Stimulated activated CD8-positive, alpha-beta memory T cell treated with anti-CD3 and anti-CD28 coated beads, Interleukin-12 subunit alpha, Interleukin-12 subunit beta, amount 100 ng/mL, for 4 hours (primary cell): ENCODE measurements at regions not wholly inside any gene's neighbourhood (a gene's known extent, or its start where the extent isn't known, plus 50 kb on each side); places are given as distances from the start of the nearest gene placed in this dataset.
"Not testable (repeated sequence)": the region's sequence is repeated elsewhere in the genome, so short reads cannot be mapped to it uniquely, and the experiment has no call there.

Experiments used
- DNase-seq: peaks from one replicate; pipeline ENCODE4 v3.0.0-alpha.2; 2020; ENCODE audit warnings: low read depth

DNA sequence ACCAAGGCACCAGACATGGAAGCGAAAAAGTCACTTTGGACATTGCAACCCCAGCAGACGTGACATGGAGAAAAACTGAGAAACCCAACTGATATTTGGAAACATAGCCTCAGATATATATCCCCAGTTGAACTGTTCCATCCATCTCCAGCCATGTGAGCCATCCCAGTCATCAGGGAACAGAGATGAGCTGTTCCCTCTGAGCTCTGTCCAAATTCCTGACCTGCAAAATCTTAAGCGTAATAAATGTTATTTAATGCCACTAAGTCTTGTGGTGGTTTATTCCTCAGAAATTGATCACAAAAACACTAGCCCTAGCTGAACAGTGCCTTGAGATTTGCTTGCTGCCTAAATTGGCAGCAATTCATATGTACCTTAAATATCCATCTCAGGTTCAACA is 182.8 kb downstream of the NRP2 start:
- DNase-seq = no peak

DNA sequence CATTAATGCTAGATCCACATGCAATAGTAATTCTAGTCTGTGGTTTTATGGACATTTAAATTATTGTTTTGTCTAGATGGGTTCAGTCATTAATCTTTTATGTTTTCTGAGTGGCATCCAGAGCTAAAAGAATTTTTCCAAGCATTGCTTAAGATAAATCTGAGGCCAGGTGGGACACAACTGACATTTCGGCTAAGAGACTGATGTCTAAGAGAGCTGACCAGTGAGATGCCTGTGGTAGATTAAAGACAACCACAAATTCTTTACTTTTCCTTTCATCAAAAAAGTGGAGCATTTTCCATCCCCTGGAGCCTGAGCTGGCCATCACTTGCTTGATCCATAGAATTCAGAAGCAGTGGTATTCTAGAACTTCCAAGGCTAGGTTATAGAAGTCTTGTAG is 182.2 kb downstream of the NRP2 start:
- no peak for DNase-seq

DNA sequence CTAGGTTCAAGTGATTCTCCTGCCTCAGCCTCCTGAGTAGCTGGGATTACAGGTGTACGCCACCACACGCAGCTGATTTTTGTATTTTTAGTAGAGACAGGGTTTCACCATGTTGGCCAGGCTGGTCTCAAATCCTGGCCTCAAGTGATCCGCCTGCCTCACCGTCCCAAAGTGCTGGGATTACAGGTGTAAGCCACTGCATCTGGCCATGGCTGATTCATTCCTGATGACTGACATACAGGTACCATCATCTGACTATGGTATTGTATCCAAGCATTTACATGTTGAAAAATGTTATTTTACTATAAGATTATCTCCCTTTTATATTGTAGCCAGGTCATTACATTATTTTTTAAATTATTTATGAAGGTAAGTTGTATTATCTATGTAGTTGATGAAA is 180.5 kb downstream of the NRP2 start:
- not testable (repeated sequence) for DNase-seq

DNA sequence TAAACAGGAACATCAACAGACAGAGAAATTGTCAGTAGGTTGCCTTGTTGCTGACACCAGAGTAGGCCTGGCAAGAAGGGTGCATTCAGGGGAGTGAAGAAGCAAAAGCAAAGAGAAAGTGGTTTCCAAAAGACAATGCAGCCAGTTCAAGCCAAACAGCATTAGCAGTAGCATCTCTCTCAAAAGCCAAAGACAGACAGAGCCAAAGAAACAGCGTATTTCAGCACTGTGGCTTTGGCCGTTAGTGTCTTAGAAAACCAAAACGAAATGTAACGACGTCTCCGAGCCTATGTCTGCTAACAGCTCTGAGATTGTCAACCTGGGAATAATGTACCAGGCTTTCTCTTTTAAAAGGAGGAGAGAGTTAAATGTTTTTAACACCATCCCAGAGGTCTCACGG is 178.6 kb downstream of the NRP2 start:
- DNase-seq = no peak

DNA sequence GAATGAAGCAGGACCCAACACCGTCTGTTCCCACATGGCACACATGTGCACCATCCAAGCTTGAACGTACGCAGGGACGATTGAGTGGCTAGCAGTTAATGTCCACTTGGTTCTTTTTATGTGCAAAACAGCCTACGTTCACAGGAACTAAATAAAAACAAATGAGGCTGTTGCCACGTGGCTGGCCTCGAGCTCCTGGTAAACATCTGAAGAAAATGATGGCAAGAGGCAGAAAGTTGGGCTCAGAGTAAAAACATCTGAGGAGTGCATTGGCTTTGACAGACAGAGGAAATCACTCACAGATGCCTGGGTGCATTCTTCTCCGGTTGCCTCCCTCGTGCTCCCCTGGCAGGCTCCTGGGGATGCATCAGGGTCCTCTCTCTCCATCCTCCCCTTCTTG is 177.9 kb downstream of the NRP2 start:
- no peak for DNase-seq

DNA sequence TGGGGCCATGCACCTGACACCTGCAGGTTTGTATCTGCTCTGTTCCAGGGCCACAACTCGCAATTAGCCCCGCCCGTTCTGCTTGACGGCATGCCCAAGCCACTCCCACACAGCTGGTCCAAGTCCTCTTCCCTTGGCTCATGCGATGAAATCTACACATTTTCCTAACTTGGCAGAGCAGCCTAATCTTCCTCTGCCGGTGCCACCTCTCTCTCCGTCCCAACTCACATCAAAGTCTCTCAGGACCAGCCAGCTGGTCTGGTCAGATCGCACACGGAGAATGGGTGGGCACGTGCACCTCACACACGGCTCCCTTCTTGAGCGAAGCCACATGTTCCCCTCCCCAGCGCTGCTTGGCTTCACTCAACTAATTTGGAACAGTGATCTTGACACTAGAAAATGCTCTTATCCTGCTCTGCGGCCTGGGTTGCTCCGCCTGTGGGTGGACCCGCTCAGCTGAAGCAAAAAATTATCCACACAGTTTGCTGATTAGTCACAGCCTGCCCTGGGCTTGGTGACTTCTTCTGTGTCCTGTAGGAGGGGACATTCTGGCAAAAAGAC is 176.7 kb downstream of the NRP2 start:
- no peak for DNase-seq

DNA sequence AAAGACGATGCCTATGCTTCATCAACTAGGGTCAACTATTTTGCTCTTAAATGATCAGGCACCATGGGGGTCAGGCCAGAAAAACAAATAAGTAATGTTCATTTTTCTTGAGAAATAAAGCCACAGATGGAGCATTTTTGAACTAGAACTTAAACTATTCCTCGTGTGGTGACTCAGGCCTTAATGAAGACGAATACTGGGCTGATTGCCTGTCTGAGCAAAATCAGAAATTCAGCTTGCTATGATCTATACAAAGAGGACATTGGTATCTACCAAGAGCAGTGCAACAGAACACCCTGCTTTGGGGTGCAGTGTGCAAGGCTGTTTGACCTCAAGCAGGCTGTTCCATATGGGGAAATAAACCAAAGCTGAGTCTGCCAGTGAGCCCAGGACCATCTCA is 176.0 kb downstream of the NRP2 start:
- no peak for DNase-seq

DNA sequence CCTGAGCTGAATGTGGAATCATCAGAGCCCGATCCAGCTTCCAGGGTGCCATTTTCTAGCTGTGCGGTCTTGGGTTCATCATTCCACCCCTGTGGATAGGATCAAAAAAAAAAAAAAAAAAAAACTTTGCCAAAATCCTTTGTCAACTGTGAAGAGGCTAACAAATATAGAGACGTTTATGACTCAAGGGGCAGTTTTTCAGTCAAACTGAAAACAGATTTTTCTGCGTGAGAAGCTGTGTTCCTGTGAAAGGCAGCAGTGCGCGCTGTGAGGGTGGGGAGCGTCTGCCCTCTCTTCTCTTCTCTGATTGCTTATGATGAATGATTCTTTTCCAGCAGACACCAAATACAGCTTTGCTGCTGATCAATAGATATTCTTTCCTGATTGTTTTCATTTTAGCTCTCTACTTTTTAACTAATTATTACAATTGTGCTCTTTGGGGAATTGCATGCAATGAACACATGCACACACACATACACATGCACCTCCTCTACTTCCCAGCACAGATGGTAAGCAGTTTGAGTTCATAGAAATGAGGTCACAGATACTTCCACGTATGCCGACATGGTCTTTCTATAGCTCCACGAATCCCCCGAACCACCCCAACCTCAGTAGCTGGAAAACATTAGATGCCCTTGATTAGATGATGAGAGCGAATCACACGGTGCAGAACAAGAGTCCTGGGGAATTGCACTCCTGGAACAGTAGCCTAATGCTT is 175.4 kb downstream of the NRP2 start:
- no peak for DNase-seq

DNA sequence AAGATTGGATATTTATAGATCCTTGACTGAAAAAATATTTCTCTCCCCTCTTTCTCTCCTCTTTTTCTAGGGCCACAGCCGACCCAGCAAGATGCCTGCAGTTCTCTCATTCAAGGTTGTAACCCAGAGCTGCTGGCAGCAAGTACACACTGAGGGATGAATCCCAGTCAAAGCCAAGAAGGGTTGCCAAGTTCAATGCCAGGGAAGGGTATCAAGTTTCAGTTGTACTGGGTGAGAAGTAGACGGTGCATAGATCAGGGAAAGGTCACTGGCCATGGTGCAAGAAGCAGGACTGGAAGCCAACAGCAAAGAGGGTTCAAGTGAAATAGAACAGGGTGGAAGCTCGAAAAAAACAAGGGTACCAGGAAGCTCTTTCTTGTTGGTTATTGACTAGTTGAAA is 170.2 kb downstream of the NRP2 start:
- no peak for DNase-seq

DNA sequence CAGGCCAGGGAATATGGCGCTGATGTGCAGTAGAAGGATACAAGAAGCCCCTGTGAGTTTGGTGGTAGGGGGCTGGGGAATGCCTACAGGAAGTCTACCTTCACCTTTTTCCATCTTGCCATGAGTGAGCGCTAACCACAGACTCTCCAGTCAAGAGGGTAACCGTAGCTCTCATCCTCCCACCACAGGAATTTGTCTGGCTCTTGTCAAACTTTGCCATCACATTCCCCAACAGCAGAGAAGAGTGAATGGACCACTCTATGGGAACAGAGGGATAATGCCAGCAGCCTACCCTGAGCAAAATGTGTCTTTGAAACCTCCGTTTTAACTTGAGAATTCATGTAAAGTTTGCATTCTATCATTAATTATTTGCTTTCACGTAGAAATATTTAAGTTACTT is 168.3 kb downstream of the NRP2 start:
- DNase-seq = no peak

DNA sequence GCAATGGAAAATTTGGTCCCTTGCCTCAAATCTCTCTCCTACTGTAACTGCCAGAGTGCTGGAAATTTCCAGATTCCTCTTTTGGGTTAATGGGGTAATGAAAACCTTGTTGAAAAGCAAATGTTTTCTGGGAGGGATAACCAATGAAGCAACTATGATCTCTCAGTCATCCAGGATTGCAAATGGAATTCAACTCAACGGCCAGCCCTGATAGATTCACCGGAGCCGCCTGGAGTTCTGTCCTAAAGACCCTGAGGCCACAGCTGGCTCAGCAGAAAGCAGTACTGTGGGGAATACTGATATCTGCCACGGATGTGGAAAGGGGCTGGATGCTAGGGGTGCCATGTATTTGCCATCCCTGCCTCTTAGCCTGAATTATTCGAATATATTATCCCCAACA is 167.8 kb downstream of the NRP2 start:
- no peak for DNase-seq

DNA sequence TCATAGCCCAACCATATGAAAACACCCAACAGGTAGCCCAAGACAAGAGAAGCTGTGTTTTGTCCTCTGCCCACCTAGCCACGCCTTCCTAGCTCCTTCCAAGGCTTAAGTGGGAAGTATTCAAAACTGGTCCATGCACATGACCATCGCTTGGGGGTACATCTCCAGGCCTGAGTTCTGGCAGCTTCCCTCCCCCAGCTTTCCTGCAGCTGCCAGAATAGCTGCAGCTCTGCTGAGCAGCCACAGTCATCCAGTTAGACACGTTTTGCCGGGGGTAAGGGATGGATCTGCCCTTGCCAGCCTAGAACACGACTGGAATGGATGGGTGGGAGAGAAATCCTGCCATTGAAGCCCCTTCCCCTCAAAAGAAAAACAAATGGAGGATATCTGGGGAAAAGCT is 166.8 kb downstream of the NRP2 start:
- DNase-seq = no peak

DNA sequence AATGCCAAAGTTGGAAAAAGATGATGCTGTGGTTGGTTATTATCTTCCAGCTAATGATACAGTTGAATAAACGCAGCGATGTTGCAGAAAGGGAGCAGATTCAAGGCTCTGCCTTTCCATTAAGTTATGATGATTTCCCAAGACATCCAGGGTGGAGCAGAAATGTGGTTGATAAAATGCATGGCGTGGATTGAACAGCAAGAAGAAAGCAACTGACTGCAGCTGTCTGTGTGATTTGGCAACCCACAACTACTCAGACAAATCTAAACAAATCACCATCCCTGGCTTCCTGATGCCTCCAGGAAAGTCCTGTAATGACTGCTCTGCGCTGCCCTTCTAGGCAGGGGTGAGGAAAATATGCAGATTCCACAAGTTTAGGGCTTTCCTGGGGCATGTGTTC is 166.3 kb downstream of the NRP2 start:
- DNase-seq = no peak
